ENCODE measurements at regions not wholly inside any gene's neighbourhood (a gene's known extent, or its start where the extent isn't known, plus 50 kb on each side); places are given as distances from the start of the nearest gene placed in this dataset.

DNA sequence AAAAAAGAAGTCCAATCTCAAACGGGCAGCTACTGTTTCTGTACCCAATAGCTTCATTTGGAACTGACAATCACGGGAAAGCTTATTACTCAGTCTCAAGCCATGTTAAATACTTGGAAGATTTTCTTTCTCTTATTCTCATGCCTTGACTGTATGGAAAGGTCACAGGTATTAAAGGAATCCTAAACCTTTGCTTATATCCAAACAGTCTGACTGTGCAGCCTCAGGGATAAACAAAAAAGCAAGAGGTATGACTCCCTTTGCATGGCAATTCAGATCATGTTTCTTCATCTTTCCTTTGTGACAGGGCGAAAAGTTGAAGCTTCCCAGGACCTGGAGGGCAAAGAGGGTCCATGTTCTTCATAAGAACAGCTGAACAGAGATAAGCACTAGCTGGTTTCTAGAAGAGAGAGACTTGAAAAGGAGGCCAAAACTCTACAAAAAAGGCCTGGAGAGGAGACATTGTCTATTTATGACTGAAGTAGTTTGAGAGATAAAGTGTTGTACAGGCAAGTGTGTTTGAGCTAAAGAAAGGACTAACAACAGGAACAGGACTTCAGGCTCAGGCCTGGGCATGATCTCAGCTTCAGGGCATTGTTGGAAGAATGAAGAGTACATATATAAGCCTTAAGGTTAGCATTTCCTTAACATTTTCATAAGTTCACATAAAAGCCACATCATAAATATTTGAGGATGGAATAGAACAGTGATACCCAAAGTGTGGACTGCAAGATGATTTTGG, 231.0 kb upstream of the THRB start:
- Histone ChIP-seq H3K4me1 (ENCODE audit: low read depth) (no peaks in the 10 kb centered on the region), H3K9me3 (no peaks in the 10 kb centered on the region), H3K4me3 (no peak overlapping the region), H3K36me3 (ENCODE audit: low read depth) (no peaks in the 10 kb centered on the region)
- no peak for TF ChIP-seq CTCF (IDR thresholded peaks at IDR 0.05)
- DNase-seq (no peak), ATAC-seq (no peak)
- intact Hi-C loops (cut with DNase I, micrococcal nuclease): no loop called here

- no peak for TF ChIP-seq CTCF (IDR thresholded peaks at IDR 0.05)
- H3K4me1 ChIP-seq (ENCODE audit: low read depth): no peaks in the 10 kb centered on the region
- DNase-seq (no peak), ATAC-seq (no peak)
- no peak overlapping the region for H3K4me3 ChIP-seq
- H3K9me3 ChIP-seq: no peaks in the 10 kb centered on the region
- intact Hi-C loops (cut with DNase I, micrococcal nuclease): no loop called here
- no peaks in the 10 kb centered on the region for H3K36me3 ChIP-seq (ENCODE audit: low read depth)
Observed at GRCh38 chr3:24726423-24726822, 231.8 kb upstream of the THRB start.

GRCh38 chr3:24730173-24730572, 235.5 kb upstream of the THRB start:
- Histone ChIP-seq H3K9me3 (no peaks in the 10 kb centered on the region), H3K4me1 (ENCODE audit: low read depth) (no peaks in the 10 kb centered on the region), H3K36me3 (ENCODE audit: low read depth) (no peaks in the 10 kb centered on the region), H3K4me3 (no peak overlapping the region)
- no peak for TF ChIP-seq CTCF (IDR thresholded peaks at IDR 0.05)
- ATAC-seq (no peak), DNase-seq (no peak)
- intact Hi-C loops (cut with DNase I, micrococcal nuclease): no loop called here

DNA sequence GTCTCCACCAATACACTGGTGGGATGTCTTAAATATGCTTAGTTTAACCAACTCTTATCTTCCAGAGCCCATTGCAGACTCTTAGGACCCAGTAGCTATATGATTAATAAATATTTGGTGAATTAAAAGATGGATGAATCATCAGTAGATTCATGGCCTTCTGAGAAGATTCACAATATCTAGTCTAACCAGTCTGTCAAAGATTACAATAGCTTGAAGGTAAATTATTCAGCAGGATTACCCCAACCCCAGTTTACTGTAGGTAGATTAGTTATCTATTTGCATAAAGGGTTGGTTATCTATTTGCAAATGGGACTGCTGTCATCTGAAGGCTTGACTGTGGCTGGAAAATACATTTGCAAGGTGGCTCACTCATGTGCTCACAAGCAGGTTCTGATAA, 239.4 kb upstream of the THRB start:
- Histone ChIP-seq H3K9me3 (no peaks in the 10 kb centered on the region), H3K4me1 (ENCODE audit: low read depth) (no peaks in the 10 kb centered on the region), H3K36me3 (ENCODE audit: low read depth) (no peaks in the 10 kb centered on the region), H3K4me3 (no peak overlapping the region)
- ATAC-seq (no peak), DNase-seq (no peak)
- no peak for TF ChIP-seq CTCF (IDR thresholded peaks at IDR 0.05)
- intact Hi-C loops (cut with DNase I, micrococcal nuclease): no loop called here

- no peak for ATAC-seq
- intact Hi-C loops (cut with DNase I, micrococcal nuclease): no loop called here
Observed at GRCh38 chr3:24736701-24737100, 242.1 kb upstream of the THRB start.

More at GRCh38 chr3:24736701-24737100, 242.1 kb upstream of the THRB start:
- Histone ChIP-seq H3K9me3 (no peaks in the 10 kb centered on the region), H3K4me1 (ENCODE audit: low read depth) (no peaks in the 10 kb centered on the region), H3K36me3 (ENCODE audit: low read depth) (no peaks in the 10 kb centered on the region), H3K4me3 (no peak overlapping the region)
- DNase-seq: no peak
- TF ChIP-seq CTCF (IDR thresholded peaks at IDR 0.05): no peak

All from mucosa of descending colon (tissue), 3 donors.